PFSK-1 (cell line): ENCODE measurements at regions not wholly inside any gene's neighbourhood (a gene's known extent, or its start where the extent isn't known, plus 50 kb on each side); places are given as distances from the start of the nearest gene placed in this dataset.

Experiments
- FOXP2 ChIP-seq: optimal IDR thresholded peaks from 2 replicates; pipeline ENCODE3; 2011; ENCODE audit warnings: borderline replicate concordance, control low read depth, inconsistent platforms; ENCODE audit not compliant: insufficient read depth; ENCODE audit errors: extremely low read length, extremely low read depth
- POLR2AphosphoS5 ChIP-seq: IDR thresholded peaks from 2 replicates; pipeline ENCODE4 v1.6.1; 2012; ENCODE audit warnings: low read depth, mild to moderate bottlenecking, control low read depth, low read length, moderate library complexity
- SIN3A ChIP-seq: IDR thresholded peaks from 2 replicates; pipeline ENCODE4 v1.6.1; 2012; ENCODE audit warnings: mild to moderate bottlenecking, low read length, moderate library complexity, borderline replicate concordance; ENCODE audit not compliant: insufficient read depth
- TAF1 ChIP-seq: IDR thresholded peaks from 2 replicates; pipeline ENCODE4 v1.6.1; 2012; ENCODE audit warnings: low read length, control low read depth, borderline replicate concordance; ENCODE audit not compliant: insufficient read depth
- TF ChIP-seq, protein P1 (sequence below), 2 experiments: IDR thresholded peaks; 2 replicates each; pipeline versions ENCODE4 v1.6.1 to v1.8.0; 2011 to 2012; ENCODE audit warnings: low read depth in 2 of 2, low read length in 2 of 2, control low read depth in 1 of 2, inconsistent platforms in 1 of 2, mild to moderate bottlenecking in 1 of 2, moderate library complexity in 1 of 2; ENCODE audit not compliant: insufficient read depth in 1 of 2

DNA sequence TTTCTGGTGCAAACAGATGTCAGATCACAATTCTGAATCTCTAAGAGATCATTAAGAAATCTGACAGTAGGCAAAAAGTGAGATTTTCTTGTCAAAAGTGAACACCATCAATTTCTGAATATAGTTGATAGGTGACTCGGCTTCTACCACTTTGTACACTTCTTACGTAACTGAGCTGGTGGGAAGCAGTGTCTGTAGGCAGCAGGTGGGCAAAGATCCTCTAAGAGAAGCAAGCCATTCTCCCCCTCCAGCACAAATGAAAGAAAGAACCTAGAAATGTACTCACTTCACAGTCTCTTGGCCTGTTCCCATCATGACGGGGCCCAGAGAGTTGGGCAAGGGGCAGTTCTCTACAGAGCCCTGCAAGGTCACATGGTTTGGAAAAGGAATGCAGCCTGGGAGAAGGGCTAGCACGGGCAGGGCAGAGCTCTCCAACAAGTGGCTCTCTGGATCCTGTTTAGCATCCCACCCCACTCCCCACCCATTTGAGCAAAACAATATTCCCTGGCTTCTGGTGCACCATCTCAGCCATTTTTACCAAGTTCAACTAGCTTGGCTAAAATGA, 412.6 kb downstream of the LTN1 start:
- TF ChIP-seq FOXP2 = no peak
- TF ChIP-seq POLR2AphosphoS5 = no peak
- TF ChIP-seq TAF1 = no peak
- TF ChIP-seq, protein P1, sequence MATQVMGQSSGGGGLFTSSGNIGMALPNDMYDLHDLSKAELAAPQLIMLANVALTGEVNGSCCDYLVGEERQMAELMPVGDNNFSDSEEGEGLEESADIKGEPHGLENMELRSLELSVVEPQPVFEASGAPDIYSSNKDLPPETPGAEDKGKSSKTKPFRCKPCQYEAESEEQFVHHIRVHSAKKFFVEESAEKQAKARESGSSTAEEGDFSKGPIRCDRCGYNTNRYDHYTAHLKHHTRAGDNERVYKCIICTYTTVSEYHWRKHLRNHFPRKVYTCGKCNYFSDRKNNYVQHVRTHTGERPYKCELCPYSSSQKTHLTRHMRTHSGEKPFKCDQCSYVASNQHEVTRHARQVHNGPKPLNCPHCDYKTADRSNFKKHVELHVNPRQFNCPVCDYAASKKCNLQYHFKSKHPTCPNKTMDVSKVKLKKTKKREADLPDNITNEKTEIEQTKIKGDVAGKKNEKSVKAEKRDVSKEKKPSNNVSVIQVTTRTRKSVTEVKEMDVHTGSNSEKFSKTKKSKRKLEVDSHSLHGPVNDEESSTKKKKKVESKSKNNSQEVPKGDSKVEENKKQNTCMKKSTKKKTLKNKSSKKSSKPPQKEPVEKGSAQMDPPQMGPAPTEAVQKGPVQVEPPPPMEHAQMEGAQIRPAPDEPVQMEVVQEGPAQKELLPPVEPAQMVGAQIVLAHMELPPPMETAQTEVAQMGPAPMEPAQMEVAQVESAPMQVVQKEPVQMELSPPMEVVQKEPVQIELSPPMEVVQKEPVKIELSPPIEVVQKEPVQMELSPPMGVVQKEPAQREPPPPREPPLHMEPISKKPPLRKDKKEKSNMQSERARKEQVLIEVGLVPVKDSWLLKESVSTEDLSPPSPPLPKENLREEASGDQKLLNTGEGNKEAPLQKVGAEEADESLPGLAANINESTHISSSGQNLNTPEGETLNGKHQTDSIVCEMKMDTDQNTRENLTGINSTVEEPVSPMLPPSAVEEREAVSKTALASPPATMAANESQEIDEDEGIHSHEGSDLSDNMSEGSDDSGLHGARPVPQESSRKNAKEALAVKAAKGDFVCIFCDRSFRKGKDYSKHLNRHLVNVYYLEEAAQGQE (IDR thresholded peaks at IDR 0.05; ENCODE audit: insufficient read depth in 1 of 2, low read depth in 2 of 2, low read length in 2 of 2) = no peak
- no peak for TF ChIP-seq SIN3A

DNA sequence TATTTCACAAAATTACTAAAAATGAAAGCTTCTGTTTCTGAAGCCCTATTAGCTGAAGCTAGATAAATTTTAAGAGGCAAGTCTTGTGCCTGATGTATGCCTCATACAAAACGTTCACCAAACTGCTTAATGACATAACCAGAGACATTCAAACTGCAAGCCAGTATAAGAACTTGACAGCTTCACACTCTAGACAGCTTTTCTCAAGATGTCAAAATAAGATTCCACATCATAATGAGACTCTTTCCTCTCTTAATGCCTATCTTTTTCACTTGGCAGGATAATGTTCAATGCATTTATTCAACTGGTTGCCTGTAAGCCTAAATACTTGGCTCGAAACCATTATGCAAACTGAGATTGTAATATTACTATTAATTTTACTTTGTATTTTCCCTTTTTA, 424.0 kb downstream of the LTN1 start:
- TF ChIP-seq SIN3A = no peak
- no peak for TF ChIP-seq POLR2AphosphoS5
- no peak for TF ChIP-seq TAF1
- TF ChIP-seq, protein P1 (IDR thresholded peaks at IDR 0.05; ENCODE audit: insufficient read depth in 1 of 2, low read depth in 2 of 2, low read length in 2 of 2) = no peak
- no peak for TF ChIP-seq FOXP2

DNA sequence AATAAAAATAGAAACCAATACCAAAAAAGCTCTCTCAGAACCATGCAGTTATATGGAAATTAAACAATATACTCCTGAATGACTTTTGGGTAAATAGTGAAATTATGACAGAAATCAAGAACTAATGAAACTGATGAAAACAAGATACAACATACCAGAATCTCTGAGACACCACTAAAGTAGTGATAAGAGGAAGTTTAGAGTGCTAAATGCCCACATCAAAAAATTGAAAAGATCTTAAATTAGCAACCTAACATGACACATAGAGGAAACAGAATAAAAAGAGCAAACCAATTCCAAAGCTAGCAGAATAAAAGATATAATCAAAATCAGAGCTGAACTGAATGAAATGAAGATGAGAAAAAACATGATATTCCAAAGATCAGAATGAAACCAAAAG, 430.9 kb downstream of the LTN1 start:
- TF ChIP-seq SIN3A = no peak
- no peak for TF ChIP-seq FOXP2
- TF ChIP-seq, protein P1 (IDR thresholded peaks at IDR 0.05; ENCODE audit: insufficient read depth in 1 of 2, low read depth in 2 of 2, low read length in 2 of 2) = no peak
- TF ChIP-seq POLR2AphosphoS5 = no peak
- no peak for TF ChIP-seq TAF1

GRCh38 chr21:28554660-28555475, 437.8 kb downstream of the LTN1 start:
- TF ChIP-seq POLR2AphosphoS5 (no peak), FOXP2 (no peak), SIN3A (no peak), TAF1 (no peak)
- TF ChIP-seq, protein P1 (IDR thresholded peaks at IDR 0.05; ENCODE audit: insufficient read depth in 1 of 2, low read depth in 2 of 2, low read length in 2 of 2) = no peak
